Smooth muscle cell (in vitro differentiated cells): ENCODE measurements at regions not wholly inside any gene's neighbourhood (a gene's known extent, or its start where the extent isn't known, plus 50 kb on each side); places are given as distances from the start of the nearest gene placed in this dataset.

Source experiments
- DNase-seq: peaks from one replicate; lab custom pipeline; 2025; ENCODE audit not compliant: unreplicated experiment; lab: John Stamatoyannopoulos, UW
- H2AFZ ChIP-seq: fragments of 200-600 bp; sonication (generic); 2 replicates; pipeline ENCODE4 v1.6.0; 2016; ENCODE audit warnings: antibody characterized with exemption, low read depth, mild to moderate bottlenecking
- H3F3A ChIP-seq: fragments of 200-600 bp; sonication (generic); 2 replicates; pipeline ENCODE4 v1.6.0; 2017; ENCODE audit warnings: antibody characterized with exemption, low read depth
- H3K27ac ChIP-seq: fragments of 200-600 bp; sonication (generic); 2 replicates; pipeline ENCODE4 v1.5.1; 2016; ENCODE audit warnings: low read depth, mild to moderate bottlenecking
- H3K27me3 ChIP-seq: fragments of 200-600 bp; sonication (generic); 2 replicates; pipeline ENCODE4 v1.6.1; 2016; ENCODE audit warnings: low read depth, mild to moderate bottlenecking
- H3K36me3 ChIP-seq: fragments of 200-600 bp; sonication (generic); 2 replicates; pipeline ENCODE4 v1.5.1; 2016; ENCODE audit warnings: low read depth
- H3K4me1 ChIP-seq: fragments of 200-600 bp; sonication (generic); 2 replicates; pipeline ENCODE4 v1.5.1; 2016; ENCODE audit warnings: low read depth
- H3K4me2 ChIP-seq: fragments of 200-600 bp; sonication (generic); 2 replicates; pipeline ENCODE4 v1.6.0; 2016; ENCODE audit warnings: mild to moderate bottlenecking
- H3K4me3 ChIP-seq: fragments of 200-600 bp; sonication (generic); 2 replicates; pipeline ENCODE4 v1.5.1; 2016; ENCODE audit warnings: mild to moderate bottlenecking
- H3K79me2 ChIP-seq: fragments of 200-600 bp; sonication (generic); 2 replicates; pipeline ENCODE4 v1.6.0; 2016; ENCODE audit warnings: low read depth, mild to moderate bottlenecking
- H3K9ac ChIP-seq: fragments of 200-600 bp; sonication (generic); 2 replicates; pipeline ENCODE4 v1.6.0; 2016; ENCODE audit warnings: low read depth
- H3K9me3 ChIP-seq: fragments of 200-600 bp; sonication (generic); replicated peaks from 2 replicates; pipeline ENCODE4 v1.5.1; 2016; ENCODE audit warnings: low read depth
- H4K20me1 ChIP-seq: fragments of 200-600 bp; sonication (generic); 2 replicates; pipeline ENCODE4 v1.6.0; 2016; ENCODE audit warnings: low read depth
- CTCF ChIP-seq: fragments of 200-600 bp; sonication (generic); IDR thresholded peaks from 2 replicates; pipeline ENCODE4 v1.5.1; 2017; ENCODE audit warnings: borderline replicate concordance, mild to moderate bottlenecking, antibody characterized with exemption; ENCODE audit not compliant: insufficient read depth, poor library complexity, severe bottlenecking
- WGBS: methylation state at CpG from one replicate; pipeline ENCODE4 v1.1.7; 2016; ENCODE audit warnings: low lambda C conversion rate; 5-methylcytosine and 5-hydroxymethylcytosine counted together

- Histone ChIP-seq H3K27me3 (no peaks in the 10 kb centered on the region), H3K9ac (no peak overlapping the region), H2AFZ (no peak overlapping the region), H3K4me2 (no peak overlapping the region), H3K27ac (no peak overlapping the region), H3K79me2 (no peaks in the 10 kb centered on the region), H3F3A (no peaks in the 10 kb centered on the region), H3K4me3 (no peak overlapping the region), H3K4me1 (no peaks in the 10 kb centered on the region), H4K20me1 (no peaks in the 10 kb centered on the region), H3K9me3 (no peaks in the 10 kb centered on the region), H3K36me3 (no peaks in the 10 kb centered on the region)
- 90% methylated on average over 1 of the region's 1 CpG for WGBS
- TF ChIP-seq CTCF = no peak
- DNase-seq = no peak
These were observed 415.7 kb upstream of the ZP4 start for GRCh38 chr1:238306411-238306810.

GRCh38 chr1:238302646-238303045 is 411.9 kb upstream of the ZP4 start:
- no peak for DNase-seq
- no peak for TF ChIP-seq CTCF
- Histone ChIP-seq H3K79me2 (no peaks in the 10 kb centered on the region), H3K27ac (no peak overlapping the region), H3K36me3 (no peaks in the 10 kb centered on the region), H3K9ac (no peak overlapping the region), H3K27me3 (no peaks in the 10 kb centered on the region), H3K4me2 (no peak overlapping the region), H4K20me1 (no peaks in the 10 kb centered on the region), H3F3A (no peaks in the 10 kb centered on the region), H2AFZ (no peak overlapping the region), H3K9me3 (no peaks in the 10 kb centered on the region), H3K4me1 (no peaks in the 10 kb centered on the region), H3K4me3 (no peak overlapping the region)

- Histone ChIP-seq H3F3A (no peaks in the 10 kb centered on the region), H3K79me2 (no peaks in the 10 kb centered on the region), H3K36me3 (no peaks in the 10 kb centered on the region), H3K4me1 (no peaks in the 10 kb centered on the region), H3K9ac (no peak overlapping the region), H4K20me1 (no peaks in the 10 kb centered on the region), H3K4me3 (no peak overlapping the region), H3K27me3 (no peaks in the 10 kb centered on the region), H3K4me2 (no peak overlapping the region), H3K9me3 (no peaks in the 10 kb centered on the region), H2AFZ (no peak overlapping the region), H3K27ac (no peak overlapping the region)
- TF ChIP-seq CTCF = no peak
- 88% methylated on average over 7 of the region's 7 CpGs for WGBS
- DNase-seq = no peak
These were observed 405.6 kb upstream of the ZP4 start for GRCh38 chr1:238296371-238296770.

- H3F3A ChIP-seq = no peaks in the 10 kb centered on the region
- DNase-seq = no peak
- H4K20me1 ChIP-seq = no peaks in the 10 kb centered on the region
- H3K9ac ChIP-seq = no peak overlapping the region
- no peak overlapping the region for H2AFZ ChIP-seq
- no peaks in the 10 kb centered on the region for H3K4me1 ChIP-seq
- H3K4me3 ChIP-seq = no peak overlapping the region
- H3K36me3 ChIP-seq = no peaks in the 10 kb centered on the region
- TF ChIP-seq CTCF = no peak
- no peaks in the 10 kb centered on the region for H3K27me3 ChIP-seq
- no peak overlapping the region for H3K4me2 ChIP-seq
- no peaks in the 10 kb centered on the region for H3K79me2 ChIP-seq
- H3K27ac ChIP-seq = no peak overlapping the region
- 79% methylated on average over 3 of the region's 3 CpGs for WGBS
- H3K9me3 ChIP-seq = no peaks in the 10 kb centered on the region
These were observed 402.4 kb upstream of the ZP4 start for GRCh38 chr1:238293075-238293474.
